Activated CD8-positive, alpha-beta T cell treated with anti-CD3 and anti-CD28 coated beads for 36 hours (primary cell): ENCODE measurements at regions not wholly inside any gene's neighbourhood (a gene's known extent, or its start where the extent isn't known, plus 50 kb on each side); places are given as distances from the start of the nearest gene placed in this dataset.

Source experiments
- ATAC-seq: fragments of 200-7000 bp; cut with Tn5 transposase; one replicate; pipeline ENCODE4 v1.10.0; 2021; ENCODE audit warnings: mild to moderate bottlenecking, moderate library complexity
- CTCF ChIA-PET: fragments of 350-600 bp; sonication (Branson Sonifier 250); formaldehyde crosslinking; loops from one replicate; lab custom pipeline; 2021; ENCODE audit warnings: antibody characterized with exemption; lab: Charles Lee
- POLR2A ChIA-PET: fragments of 350-600 bp; sonication (Branson Sonifier 250); formaldehyde crosslinking; loops from one replicate; lab custom pipeline; 2021; ENCODE audit warnings: antibody characterized with exemption; lab: Charles Lee
- DNase-seq: peaks from one replicate; pipeline ENCODE4 v3.0.0-alpha.2; 2020
- H3K27ac Mint-ChIP-seq: one replicate; pipeline ENCODE4 v1.8.0; 2021; ENCODE audit warnings: mild to moderate bottlenecking, mixed read lengths
- H3K27me3 Mint-ChIP-seq: one replicate; pipeline ENCODE4 v1.8.0; 2021; ENCODE audit warnings: mixed read lengths
- H3K36me3 Mint-ChIP-seq: one replicate; pipeline ENCODE4 v1.8.0; 2021; ENCODE audit warnings: low read depth, mixed read lengths
- H3K4me1 Mint-ChIP-seq: one replicate; pipeline ENCODE4 v1.8.0; 2021; ENCODE audit warnings: low read depth, mixed read lengths
- H3K4me3 Mint-ChIP-seq: one replicate; pipeline ENCODE4 v1.8.0; 2021; ENCODE audit warnings: mild to moderate bottlenecking, moderate library complexity, mixed read lengths
- H3K9me3 Mint-ChIP-seq: one replicate; pipeline ENCODE4 v1.8.0; 2021; ENCODE audit warnings: mixed read lengths
- intact Hi-C: fragments of 100-400 bp; cut with micrococcal nuclease; formaldehyde crosslinking; loops from one replicate; pipeline ENCODE4 v1.10.0; 2022
- TF ChIP-seq, protein P1 (sequence below): fragments of 200-600 bp; IDR thresholded peaks from one replicate; pipeline ENCODE4 v1.8.0; 2022; ENCODE audit warnings: antibody characterized with exemption, mild to moderate bottlenecking

GRCh38 chr5:162282191-162282590 lies 214.6 kb downstream of the GABRG2 start:
- no peak for DNase-seq
- Mint-ChIP-seq H3K36me3 (no peaks in the 10 kb centered on the region), H3K4me1 (no peaks in the 10 kb centered on the region), H3K9me3 (peaks cover 8% of the 10 kb centered on the region), H3K27me3 (no peaks in the 10 kb centered on the region), H3K27ac (no peak overlapping the region), H3K4me3 (no peak overlapping the region)
- no peak for ATAC-seq
- TF ChIP-seq, protein P1, sequence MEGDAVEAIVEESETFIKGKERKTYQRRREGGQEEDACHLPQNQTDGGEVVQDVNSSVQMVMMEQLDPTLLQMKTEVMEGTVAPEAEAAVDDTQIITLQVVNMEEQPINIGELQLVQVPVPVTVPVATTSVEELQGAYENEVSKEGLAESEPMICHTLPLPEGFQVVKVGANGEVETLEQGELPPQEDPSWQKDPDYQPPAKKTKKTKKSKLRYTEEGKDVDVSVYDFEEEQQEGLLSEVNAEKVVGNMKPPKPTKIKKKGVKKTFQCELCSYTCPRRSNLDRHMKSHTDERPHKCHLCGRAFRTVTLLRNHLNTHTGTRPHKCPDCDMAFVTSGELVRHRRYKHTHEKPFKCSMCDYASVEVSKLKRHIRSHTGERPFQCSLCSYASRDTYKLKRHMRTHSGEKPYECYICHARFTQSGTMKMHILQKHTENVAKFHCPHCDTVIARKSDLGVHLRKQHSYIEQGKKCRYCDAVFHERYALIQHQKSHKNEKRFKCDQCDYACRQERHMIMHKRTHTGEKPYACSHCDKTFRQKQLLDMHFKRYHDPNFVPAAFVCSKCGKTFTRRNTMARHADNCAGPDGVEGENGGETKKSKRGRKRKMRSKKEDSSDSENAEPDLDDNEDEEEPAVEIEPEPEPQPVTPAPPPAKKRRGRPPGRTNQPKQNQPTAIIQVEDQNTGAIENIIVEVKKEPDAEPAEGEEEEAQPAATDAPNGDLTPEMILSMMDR = no peak
- POLR2A ChIA-PET = no interaction called here
- CTCF ChIA-PET = no interaction called here
- intact Hi-C loops = no loop called here

GRCh38 chr5:162283609-162284008 lies 216.0 kb downstream of the GABRG2 start:
- Mint-ChIP-seq H3K4me3 (no peak overlapping the region), H3K9me3 (peaks cover 8% of the 10 kb centered on the region), H3K27ac (no peak overlapping the region), H3K4me1 (no peaks in the 10 kb centered on the region), H3K27me3 (no peaks in the 10 kb centered on the region), H3K36me3 (no peaks in the 10 kb centered on the region)
- POLR2A ChIA-PET = no interaction called here
- TF ChIP-seq, protein P1 = no peak
- intact Hi-C loops = no loop called here
- CTCF ChIA-PET = no interaction called here
- no peak for ATAC-seq
- no peak for DNase-seq

GRCh38 chr5:162288647-162289296 lies 221.2 kb downstream of the GABRG2 start:
- CTCF ChIA-PET = no interaction called here
- no peak overlapping the region for H3K27ac Mint-ChIP-seq
- POLR2A ChIA-PET = no interaction called here
- intact Hi-C loops = no loop called here
- DNase-seq = no peak
- TF ChIP-seq, protein P1 = no peak
- ATAC-seq = no peak
- H3K36me3 Mint-ChIP-seq = no peaks in the 10 kb centered on the region
- H3K4me3 Mint-ChIP-seq = no peak overlapping the region
- H3K27me3 Mint-ChIP-seq = no peaks in the 10 kb centered on the region
- no peaks in the 10 kb centered on the region for H3K4me1 Mint-ChIP-seq
- peaks cover 6% of the 10 kb centered on the region for H3K9me3 Mint-ChIP-seq

DNA sequence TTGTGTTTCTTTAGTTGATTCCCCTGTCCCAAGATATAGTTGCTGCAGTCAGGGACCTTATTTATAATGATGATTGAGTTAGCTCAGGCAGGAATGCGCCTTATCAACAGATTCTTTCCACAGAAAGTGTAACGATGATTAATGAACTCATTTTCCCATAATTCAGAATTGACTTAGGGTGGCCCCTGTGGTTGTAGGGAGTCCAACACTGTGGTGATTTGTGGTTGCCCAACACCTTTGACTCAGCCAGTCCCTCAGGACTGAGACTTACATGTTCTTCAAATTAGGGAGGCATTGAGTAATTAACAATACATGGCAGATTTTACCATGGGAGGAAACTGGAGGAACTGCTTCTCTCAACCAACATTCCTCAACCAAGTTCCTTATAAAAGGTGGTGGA lies 221.9 kb downstream of the GABRG2 start:
- H3K36me3 Mint-ChIP-seq = no peaks in the 10 kb centered on the region
- no peak for ATAC-seq

DNA sequence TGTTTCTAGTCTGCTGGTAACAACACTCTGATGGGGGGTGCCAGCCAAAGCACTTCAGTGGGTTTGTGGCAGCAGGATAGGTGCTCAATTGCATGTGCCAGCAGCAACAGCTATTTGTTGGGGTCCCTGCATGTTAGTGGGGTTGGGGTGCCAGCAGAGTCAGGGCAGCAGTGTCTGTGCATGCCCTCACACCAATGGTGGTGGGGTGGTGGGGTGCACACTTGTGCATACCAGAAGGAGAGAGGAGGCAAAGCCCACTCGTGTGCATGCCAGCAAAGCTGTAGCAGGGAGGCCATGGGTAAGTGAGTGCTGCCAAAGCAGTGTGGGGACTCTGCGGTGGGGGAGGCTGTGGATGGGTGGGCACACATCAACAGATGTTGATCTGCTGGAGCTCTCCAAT lies 232.2 kb downstream of the GABRG2 start:
- DNase-seq = no peak
- ATAC-seq = no peak
- intact Hi-C loops = no loop called here
- no peaks in the 10 kb centered on the region for H3K27me3 Mint-ChIP-seq
- TF ChIP-seq, protein P1 = no peak
- no peak overlapping the region for H3K4me3 Mint-ChIP-seq
- no peak overlapping the region for H3K27ac Mint-ChIP-seq
- H3K4me1 Mint-ChIP-seq = no peaks in the 10 kb centered on the region
- ChIA-PET POLR2A (no interaction called here), CTCF (no interaction called here)
- H3K36me3 Mint-ChIP-seq = no peaks in the 10 kb centered on the region
- H3K9me3 Mint-ChIP-seq = peaks cover 5% of the 10 kb centered on the region

More for the DNA sequence above, 221.9 kb downstream of the GABRG2 start:
- no peak for DNase-seq
- H3K27me3 Mint-ChIP-seq = no peaks in the 10 kb centered on the region
- TF ChIP-seq, protein P1 = no peak
- H3K4me3 Mint-ChIP-seq = no peak overlapping the region
- intact Hi-C loops = no loop called here
- ChIA-PET POLR2A (no interaction called here), CTCF (no interaction called here)
- no peaks in the 10 kb centered on the region for H3K4me1 Mint-ChIP-seq
- H3K9me3 Mint-ChIP-seq = peaks cover 5% of the 10 kb centered on the region
- no peak overlapping the region for H3K27ac Mint-ChIP-seq
